ENCODE measurements at regions not wholly inside any gene's neighbourhood (a gene's known extent, or its start where the extent isn't known, plus 50 kb on each side); places are given as distances from the start of the nearest gene placed in this dataset.

DNA sequence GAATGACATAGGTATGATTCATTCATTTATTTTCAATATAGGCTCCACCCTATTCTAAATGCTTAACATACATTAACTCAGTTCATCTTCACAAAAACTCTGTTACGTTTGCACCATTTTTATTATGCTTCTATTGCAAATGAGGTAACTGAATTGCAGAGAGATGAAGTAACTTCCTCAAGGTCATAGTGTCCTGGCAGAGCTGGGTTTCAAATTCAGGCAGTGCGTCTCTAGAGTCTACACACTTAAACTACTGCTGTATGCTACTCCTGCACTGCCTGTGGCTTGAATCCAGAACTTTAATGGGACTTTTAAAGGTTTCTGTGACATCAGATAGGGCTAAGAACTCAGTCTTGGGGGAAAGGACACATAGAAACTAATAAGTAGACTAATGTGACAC lies 413.4 kb downstream of the UBE2NL start:
- TF ChIP-seq, protein P1, sequence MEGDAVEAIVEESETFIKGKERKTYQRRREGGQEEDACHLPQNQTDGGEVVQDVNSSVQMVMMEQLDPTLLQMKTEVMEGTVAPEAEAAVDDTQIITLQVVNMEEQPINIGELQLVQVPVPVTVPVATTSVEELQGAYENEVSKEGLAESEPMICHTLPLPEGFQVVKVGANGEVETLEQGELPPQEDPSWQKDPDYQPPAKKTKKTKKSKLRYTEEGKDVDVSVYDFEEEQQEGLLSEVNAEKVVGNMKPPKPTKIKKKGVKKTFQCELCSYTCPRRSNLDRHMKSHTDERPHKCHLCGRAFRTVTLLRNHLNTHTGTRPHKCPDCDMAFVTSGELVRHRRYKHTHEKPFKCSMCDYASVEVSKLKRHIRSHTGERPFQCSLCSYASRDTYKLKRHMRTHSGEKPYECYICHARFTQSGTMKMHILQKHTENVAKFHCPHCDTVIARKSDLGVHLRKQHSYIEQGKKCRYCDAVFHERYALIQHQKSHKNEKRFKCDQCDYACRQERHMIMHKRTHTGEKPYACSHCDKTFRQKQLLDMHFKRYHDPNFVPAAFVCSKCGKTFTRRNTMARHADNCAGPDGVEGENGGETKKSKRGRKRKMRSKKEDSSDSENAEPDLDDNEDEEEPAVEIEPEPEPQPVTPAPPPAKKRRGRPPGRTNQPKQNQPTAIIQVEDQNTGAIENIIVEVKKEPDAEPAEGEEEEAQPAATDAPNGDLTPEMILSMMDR (IDR thresholded peaks at IDR 0.05; ENCODE audit: insufficient read depth, low read length, poor library complexity, severe bottlenecking) = no peak
- TF ChIP-seq EZH2phosphoT487 (conservative IDR thresholded peaks at IDR 0.05; ENCODE audit: low read length) = no peak

Data from SU-DHL-6 (cell line).